OCI-LY1 (cell line): ENCODE measurements at regions not wholly inside any gene's neighbourhood (a gene's known extent, or its start where the extent isn't known, plus 50 kb on each side); places are given as distances from the start of the nearest gene placed in this dataset.

Experiments
- CTCF ChIP-seq: fragments of 200-600 bp; sonication (generic), shearing (Covaris generic); IDR thresholded peaks from 2 replicates; pipeline ENCODE4 v1.5.1; 2017; ENCODE audit warnings: mild to moderate bottlenecking, antibody characterized with exemption, low read length, moderate library complexity, mixed read lengths
- EZH2 ChIP-seq: fragments of 200-600 bp; sonication (generic), shearing (Covaris generic); IDR thresholded peaks from 2 replicates; pipeline ENCODE4 v1.8.0; 2017; ENCODE audit warnings: borderline replicate concordance, mixed run types, mild to moderate bottlenecking, antibody characterized with exemption, low read length, moderate library complexity, mixed read lengths

GRCh38 chr5:36416605-36417004 lies 114.9 kb upstream of the RANBP3L start:
- TF ChIP-seq EZH2 (no peak), CTCF (no peak)
